ENCODE measurements at regions not wholly inside any gene's neighbourhood (a gene's known extent, or its start where the extent isn't known, plus 50 kb on each side); places are given as distances from the start of the nearest gene placed in this dataset.

DNA sequence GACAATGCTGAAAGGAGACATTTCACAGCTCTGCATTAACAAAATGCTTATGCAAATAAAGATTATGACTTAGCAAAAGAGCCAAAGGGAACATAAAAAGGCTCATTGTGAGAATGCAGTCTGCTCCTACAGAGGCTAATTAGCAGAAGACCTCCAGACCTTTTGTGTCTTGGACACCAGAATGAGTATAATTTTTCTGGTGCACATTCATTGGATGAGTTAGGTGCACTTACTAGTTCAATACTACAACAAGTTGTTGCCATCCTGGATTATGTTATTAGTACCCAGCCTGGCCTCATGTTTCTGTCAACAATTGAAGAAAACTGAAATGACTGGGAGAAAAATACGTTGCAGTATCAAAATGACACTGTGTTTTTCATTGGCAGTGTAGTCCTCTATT is 613.2 kb upstream of the CHORDC1 start:
- no peak for TF ChIP-seq CTCF (IDR thresholded peaks at IDR 0.05; ENCODE audit: extremely low read depth in 1 of 2, insufficient read depth in 1 of 2, low read depth in 1 of 2, low read length in 2 of 2)
- no peak for TF ChIP-seq POLR2AphosphoS5 (IDR thresholded peaks at IDR 0.05; ENCODE audit: insufficient read depth, low read depth, low read length)
- no peak for TF ChIP-seq POLR2A (IDR thresholded peaks at IDR 0.05; ENCODE audit: low read depth, low read length)
- TF ChIP-seq FOS (IDR thresholded peaks at IDR 0.05; ENCODE audit: borderline replicate concordance, insufficient read depth, low read length) = no peak
- no peak for TF ChIP-seq EZH2 (IDR thresholded peaks at IDR 0.05; ENCODE audit: borderline replicate concordance, low read depth, low read length, severe bottlenecking)
- TF ChIP-seq JUN (IDR thresholded peaks at IDR 0.05; ENCODE audit: borderline replicate concordance, insufficient read depth, insufficient read length, low read depth) = no peak

Measured in endothelial cell of umbilical vein (primary cell).